Choroid plexus epithelial cell (primary cell): ENCODE measurements at regions not wholly inside any gene's neighbourhood (a gene's known extent, or its start where the extent isn't known, plus 50 kb on each side); places are given as distances from the start of the nearest gene placed in this dataset.

Experiments used
- DNase-seq: peaks from one replicate; pipeline ENCODE4 v3.0.0-alpha.2; 2010; ENCODE audit warnings: low read depth
- H3K4me3 ChIP-seq: 2 replicates; pipeline ENCODE4 v1.5.1; 2011; ENCODE audit warnings: low read depth, mild to moderate bottlenecking, control low read depth, low read length, moderate library complexity
- TF ChIP-seq, protein P1 (sequence below): conservative IDR thresholded peaks from 2 replicates; pipeline ENCODE4 v1.5.1; 2011; ENCODE audit warnings: low read depth, mild to moderate bottlenecking, control low read depth, inconsistent platforms, low read length, moderate library complexity

DNA sequence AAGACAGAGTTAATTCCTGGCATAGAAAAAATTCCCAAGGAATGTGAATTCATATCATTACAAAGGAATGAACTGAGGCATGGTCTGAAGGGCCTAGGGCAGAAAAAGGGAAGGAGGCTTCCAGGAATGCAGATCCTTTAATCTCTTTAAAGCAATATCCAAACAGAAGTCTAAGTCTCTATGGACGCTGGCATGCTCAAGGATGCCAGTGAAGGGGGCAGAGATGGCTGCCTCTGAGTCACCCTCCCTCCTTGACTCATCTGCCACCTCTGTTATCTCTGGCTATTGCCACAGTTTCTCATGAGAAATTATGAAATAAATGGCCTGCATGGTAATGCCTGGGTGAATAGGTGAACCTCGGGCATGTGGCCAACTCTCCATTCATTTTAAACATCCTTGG is 96.3 kb upstream of the BCL6 start:
- DNase-seq, result no peak
- TF ChIP-seq, protein P1, sequence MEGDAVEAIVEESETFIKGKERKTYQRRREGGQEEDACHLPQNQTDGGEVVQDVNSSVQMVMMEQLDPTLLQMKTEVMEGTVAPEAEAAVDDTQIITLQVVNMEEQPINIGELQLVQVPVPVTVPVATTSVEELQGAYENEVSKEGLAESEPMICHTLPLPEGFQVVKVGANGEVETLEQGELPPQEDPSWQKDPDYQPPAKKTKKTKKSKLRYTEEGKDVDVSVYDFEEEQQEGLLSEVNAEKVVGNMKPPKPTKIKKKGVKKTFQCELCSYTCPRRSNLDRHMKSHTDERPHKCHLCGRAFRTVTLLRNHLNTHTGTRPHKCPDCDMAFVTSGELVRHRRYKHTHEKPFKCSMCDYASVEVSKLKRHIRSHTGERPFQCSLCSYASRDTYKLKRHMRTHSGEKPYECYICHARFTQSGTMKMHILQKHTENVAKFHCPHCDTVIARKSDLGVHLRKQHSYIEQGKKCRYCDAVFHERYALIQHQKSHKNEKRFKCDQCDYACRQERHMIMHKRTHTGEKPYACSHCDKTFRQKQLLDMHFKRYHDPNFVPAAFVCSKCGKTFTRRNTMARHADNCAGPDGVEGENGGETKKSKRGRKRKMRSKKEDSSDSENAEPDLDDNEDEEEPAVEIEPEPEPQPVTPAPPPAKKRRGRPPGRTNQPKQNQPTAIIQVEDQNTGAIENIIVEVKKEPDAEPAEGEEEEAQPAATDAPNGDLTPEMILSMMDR, result no peak
- H3K4me3 ChIP-seq, result no peak overlapping the region

- H3K4me3 ChIP-seq, result no peak overlapping the region
- no peak for DNase-seq
- TF ChIP-seq, protein P1, result no peak
These were observed 98.4 kb upstream of the BCL6 start for GRCh38 chr3:187843654-187844053.

DNA sequence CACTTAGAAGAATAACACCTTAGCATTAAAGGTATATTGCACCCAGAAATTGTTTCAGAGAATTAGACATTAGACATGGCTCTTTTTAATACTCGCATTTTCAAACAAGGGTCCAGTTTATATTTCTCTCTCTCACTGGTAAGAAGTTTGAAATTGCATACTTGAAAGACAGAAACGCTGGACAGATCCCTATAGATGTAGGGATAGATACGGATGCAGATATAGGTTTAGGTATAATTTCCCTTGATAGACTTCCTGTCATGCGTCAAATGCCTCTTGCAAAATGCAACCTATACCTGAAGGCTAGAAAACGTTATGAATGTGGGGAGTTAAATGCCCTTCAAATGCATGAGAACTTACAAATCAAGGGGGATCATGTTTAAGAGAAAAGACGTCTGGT is 99.4 kb upstream of the BCL6 start:
- H3K4me3 ChIP-seq, result no peak overlapping the region
- TF ChIP-seq, protein P1, result no peak
- no peak for DNase-seq

GRCh38 chr3:187845826-187846225 is 100.6 kb upstream of the BCL6 start:
- DNase-seq, result no peak
- no peak overlapping the region for H3K4me3 ChIP-seq
- TF ChIP-seq, protein P1, result no peak

DNA sequence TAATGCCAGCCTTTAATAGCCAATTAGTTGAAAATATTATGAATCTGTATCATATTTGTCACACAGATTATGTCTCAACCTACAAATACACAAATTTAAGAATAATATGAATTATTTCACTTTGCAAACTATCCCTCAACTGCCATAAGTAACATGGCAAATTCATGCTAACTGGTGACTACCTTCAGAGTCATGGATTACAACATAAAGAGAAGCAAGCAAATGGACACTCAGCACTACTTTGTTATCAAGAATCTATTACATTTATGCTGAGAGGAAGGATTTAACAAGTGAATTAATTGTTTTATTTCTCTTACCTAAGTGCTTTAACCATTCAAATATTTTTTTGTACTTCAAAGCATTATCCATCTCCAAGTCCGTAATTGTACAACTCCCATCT is 103.1 kb upstream of the BCL6 start:
- no peak overlapping the region for H3K4me3 ChIP-seq
- no peak for DNase-seq
- TF ChIP-seq, protein P1, result no peak

GRCh38 chr3:187849016-187849654 is 103.9 kb upstream of the BCL6 start:
- DNase-seq, result no peak
- TF ChIP-seq, protein P1, result no peak
- H3K4me3 ChIP-seq, result no peak overlapping the region

DNA sequence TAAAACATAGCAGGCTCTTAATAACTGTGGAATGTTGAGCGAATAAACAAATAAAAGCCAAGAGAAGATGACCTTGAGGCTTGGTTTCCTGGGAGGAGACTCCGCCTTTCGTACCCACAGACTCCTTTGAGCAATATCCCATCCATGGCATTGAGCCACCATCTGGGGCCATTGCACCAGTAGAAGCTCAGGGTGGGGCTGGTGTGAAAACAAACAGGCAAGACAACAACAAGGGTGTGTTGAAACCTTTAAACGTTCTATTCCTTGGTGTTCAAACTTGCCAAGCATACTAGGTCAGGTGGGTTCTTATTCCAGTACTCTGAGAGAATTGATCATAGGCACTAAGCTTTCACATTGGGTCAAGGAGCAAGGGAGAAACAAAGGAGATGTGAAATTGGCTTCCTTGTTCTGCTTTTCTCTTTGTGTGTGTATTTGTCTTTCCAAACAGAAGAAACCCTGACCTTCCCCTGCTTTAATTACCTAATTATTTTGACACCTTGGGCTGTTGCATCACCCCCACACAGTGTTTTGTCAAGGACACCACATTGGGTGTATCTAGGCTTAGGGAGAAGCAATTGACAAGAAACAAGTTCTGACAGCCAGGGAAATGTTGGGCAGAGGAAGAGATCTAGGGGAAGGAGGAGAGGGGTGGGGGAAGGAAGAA is 105.1 kb upstream of the BCL6 start:
- TF ChIP-seq, protein P1, result no peak
- peak; percentile 16 for DNase-seq
- no peak overlapping the region for H3K4me3 ChIP-seq
